ENCODE measurements at regions not wholly inside any gene's neighbourhood (a gene's known extent, or its start where the extent isn't known, plus 50 kb on each side); places are given as distances from the start of the nearest gene placed in this dataset.

DNA sequence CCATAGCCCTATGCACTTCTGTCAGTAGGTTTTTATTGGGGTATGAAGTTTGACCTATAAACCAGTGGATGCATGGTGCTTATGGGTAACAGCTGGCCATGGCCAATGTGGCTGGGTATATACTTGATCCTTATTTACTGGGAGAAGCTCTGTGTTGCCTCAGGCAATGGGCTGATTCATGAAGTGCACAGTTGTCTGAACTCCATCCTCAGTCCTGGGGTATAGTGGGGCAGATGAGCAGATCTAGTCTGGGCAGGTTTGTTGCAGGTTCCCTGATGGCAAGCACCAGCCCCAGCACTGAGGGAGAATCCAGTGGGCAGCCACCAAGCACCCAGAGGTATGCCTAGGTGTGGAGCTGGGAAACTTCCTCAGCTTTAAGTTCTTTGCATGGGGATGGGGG is 274.4 kb downstream of the TDRD3 start:
- TF ChIP-seq, protein P1, sequence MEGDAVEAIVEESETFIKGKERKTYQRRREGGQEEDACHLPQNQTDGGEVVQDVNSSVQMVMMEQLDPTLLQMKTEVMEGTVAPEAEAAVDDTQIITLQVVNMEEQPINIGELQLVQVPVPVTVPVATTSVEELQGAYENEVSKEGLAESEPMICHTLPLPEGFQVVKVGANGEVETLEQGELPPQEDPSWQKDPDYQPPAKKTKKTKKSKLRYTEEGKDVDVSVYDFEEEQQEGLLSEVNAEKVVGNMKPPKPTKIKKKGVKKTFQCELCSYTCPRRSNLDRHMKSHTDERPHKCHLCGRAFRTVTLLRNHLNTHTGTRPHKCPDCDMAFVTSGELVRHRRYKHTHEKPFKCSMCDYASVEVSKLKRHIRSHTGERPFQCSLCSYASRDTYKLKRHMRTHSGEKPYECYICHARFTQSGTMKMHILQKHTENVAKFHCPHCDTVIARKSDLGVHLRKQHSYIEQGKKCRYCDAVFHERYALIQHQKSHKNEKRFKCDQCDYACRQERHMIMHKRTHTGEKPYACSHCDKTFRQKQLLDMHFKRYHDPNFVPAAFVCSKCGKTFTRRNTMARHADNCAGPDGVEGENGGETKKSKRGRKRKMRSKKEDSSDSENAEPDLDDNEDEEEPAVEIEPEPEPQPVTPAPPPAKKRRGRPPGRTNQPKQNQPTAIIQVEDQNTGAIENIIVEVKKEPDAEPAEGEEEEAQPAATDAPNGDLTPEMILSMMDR (conservative IDR thresholded peaks at IDR 0.05; ENCODE audit: low read depth, low read length): no peak
- TF ChIP-seq EZH2phosphoT487 (IDR thresholded peaks at IDR 0.05; ENCODE audit: borderline replicate concordance, low read length): no peak
- no peak for TF ChIP-seq EZH2 (IDR thresholded peaks at IDR 0.05; ENCODE audit: low read length, unreplicated experiment)
